ENCODE measurements at regions not wholly inside any gene's neighbourhood (a gene's known extent, or its start where the extent isn't known, plus 50 kb on each side); places are given as distances from the start of the nearest gene placed in this dataset.

- TF ChIP-seq CTCF (IDR thresholded peaks at IDR 0.05; ENCODE audit: low read depth, low read length), result no peak
- TF ChIP-seq EZH2phosphoT487 (IDR thresholded peaks at IDR 0.05; ENCODE audit: low read depth), result no peak
- H3K9ac ChIP-seq (ENCODE audit: low read length), result no peak overlapping the region
Measured at GRCh38 chr14:44873536-44873935, 88.2 kb downstream of the KLHL28 start.

GRCh38 chr14:44866770-44867169, 95.0 kb downstream of the KLHL28 start:
- no peaks in the 10 kb centered on the region for H3K9me3 ChIP-seq (ENCODE audit: insufficient read depth, low read length)
- no peak overlapping the region for H2AFZ ChIP-seq (ENCODE audit: low read depth, low read length)
- TF ChIP-seq EZH2phosphoT487 (IDR thresholded peaks at IDR 0.05; ENCODE audit: low read depth), result no peak
- TF ChIP-seq CTCF (IDR thresholded peaks at IDR 0.05; ENCODE audit: low read depth, low read length), result no peak
- H3K4me3 ChIP-seq (ENCODE audit: low read length), result no peak overlapping the region
- H3K9ac ChIP-seq (ENCODE audit: low read length), result no peak overlapping the region
- H4K20me1 ChIP-seq (ENCODE audit: insufficient read depth, low read length), result no peaks in the 10 kb centered on the region
- H3K4me2 ChIP-seq (ENCODE audit: low read length), result no peak overlapping the region
- H3K27ac ChIP-seq (ENCODE audit: low read length), result no peak overlapping the region
- no peaks in the 10 kb centered on the region for H3K4me1 ChIP-seq (ENCODE audit: low read length)
- H3K36me3 ChIP-seq (replicated peaks; ENCODE audit: low read depth, low read length), result no peaks in the 10 kb centered on the region
- no peaks in the 10 kb centered on the region; the same call in 1 of the 2 replicates for H3K27me3 ChIP-seq (ENCODE audit: low read depth, low read length)
- no peaks in the 10 kb centered on the region for H3K79me2 ChIP-seq (ENCODE audit: low read length)

More at GRCh38 chr14:44873536-44873935, 88.2 kb downstream of the KLHL28 start:
- Histone ChIP-seq H3K9me3 (ENCODE audit: insufficient read depth, low read length) (no peaks in the 10 kb centered on the region), H2AFZ (ENCODE audit: low read depth, low read length) (no peak overlapping the region), H3K4me2 (ENCODE audit: low read length) (no peak overlapping the region), H4K20me1 (ENCODE audit: insufficient read depth, low read length) (no peaks in the 10 kb centered on the region), H3K27me3 (ENCODE audit: low read depth, low read length) (no peaks in the 10 kb centered on the region), H3K27ac (ENCODE audit: low read length) (no peak overlapping the region), H3K36me3 (replicated peaks; ENCODE audit: low read depth, low read length) (no peaks in the 10 kb centered on the region), H3K79me2 (ENCODE audit: low read length) (no peaks in the 10 kb centered on the region), H3K4me1 (ENCODE audit: low read length) (no peaks in the 10 kb centered on the region), H3K4me3 (ENCODE audit: low read length) (no peak overlapping the region)

- H3K4me2 ChIP-seq (ENCODE audit: low read length), result no peak overlapping the region
- H4K20me1 ChIP-seq (ENCODE audit: insufficient read depth, low read length), result no peaks in the 10 kb centered on the region
- H3K4me3 ChIP-seq (ENCODE audit: low read length), result no peak overlapping the region
- H3K9me3 ChIP-seq (ENCODE audit: insufficient read depth, low read length), result no peaks in the 10 kb centered on the region
- H3K27ac ChIP-seq (ENCODE audit: low read length), result no peak overlapping the region
- no peaks in the 10 kb centered on the region; the same call in 1 of the 2 replicates for H3K27me3 ChIP-seq (ENCODE audit: low read depth, low read length)
- no peak overlapping the region for H3K9ac ChIP-seq (ENCODE audit: low read length)
- no peak for TF ChIP-seq EZH2phosphoT487 (IDR thresholded peaks at IDR 0.05; ENCODE audit: low read depth)
- TF ChIP-seq CTCF (IDR thresholded peaks at IDR 0.05; ENCODE audit: low read depth, low read length), result no peak
- H3K36me3 ChIP-seq (replicated peaks; ENCODE audit: low read depth, low read length), result no peaks in the 10 kb centered on the region
- no peak overlapping the region for H2AFZ ChIP-seq (ENCODE audit: low read depth, low read length)
- no peaks in the 10 kb centered on the region for H3K79me2 ChIP-seq (ENCODE audit: low read length)
- no peaks in the 10 kb centered on the region for H3K4me1 ChIP-seq (ENCODE audit: low read length)
Measured at GRCh38 chr14:44866322-44866721, 95.4 kb downstream of the KLHL28 start.

GRCh38 chr14:44863271-44863670, 98.5 kb downstream of the KLHL28 start:
- TF ChIP-seq EZH2phosphoT487 (IDR thresholded peaks at IDR 0.05; ENCODE audit: low read depth), result no peak
- Histone ChIP-seq H3K79me2 (ENCODE audit: low read length) (no peaks in the 10 kb centered on the region), H3K27ac (ENCODE audit: low read length) (no peak overlapping the region), H2AFZ (ENCODE audit: low read depth, low read length) (no peak overlapping the region), H3K4me3 (ENCODE audit: low read length) (no peak overlapping the region), H3K9ac (ENCODE audit: low read length) (no peak overlapping the region), H3K27me3 (ENCODE audit: low read depth, low read length) (no peaks in the 10 kb centered on the region; the same call in 1 of the 2 replicates), H3K4me2 (ENCODE audit: low read length) (no peak overlapping the region), H3K4me1 (ENCODE audit: low read length) (no peaks in the 10 kb centered on the region), H3K9me3 (ENCODE audit: insufficient read depth, low read length) (no peaks in the 10 kb centered on the region), H3K36me3 (replicated peaks; ENCODE audit: low read depth, low read length) (no peaks in the 10 kb centered on the region), H4K20me1 (ENCODE audit: insufficient read depth, low read length) (no peaks in the 10 kb centered on the region)

GRCh38 chr14:44854114-44854513, 107.6 kb downstream of the KLHL28 start:
- Histone ChIP-seq H2AFZ (ENCODE audit: low read depth, low read length) (no peak overlapping the region), H3K36me3 (replicated peaks; ENCODE audit: low read depth, low read length) (no peaks in the 10 kb centered on the region)

More at GRCh38 chr14:44854114-44854513, 107.6 kb downstream of the KLHL28 start:
- Histone ChIP-seq H3K27ac (ENCODE audit: low read length) (no peak overlapping the region), H3K9ac (ENCODE audit: low read length) (no peak overlapping the region), H3K79me2 (ENCODE audit: low read length) (no peaks in the 10 kb centered on the region), H4K20me1 (ENCODE audit: insufficient read depth, low read length) (no peaks in the 10 kb centered on the region), H3K9me3 (ENCODE audit: insufficient read depth, low read length) (no peaks in the 10 kb centered on the region), H3K4me3 (ENCODE audit: low read length) (no peak overlapping the region), H3K4me2 (ENCODE audit: low read length) (no peak overlapping the region), H3K27me3 (ENCODE audit: low read depth, low read length) (no peaks in the 10 kb centered on the region), H3K4me1 (ENCODE audit: low read length) (no peaks in the 10 kb centered on the region)
- TF ChIP-seq CTCF (IDR thresholded peaks at IDR 0.05; ENCODE audit: low read depth, low read length) (no peak), EZH2phosphoT487 (IDR thresholded peaks at IDR 0.05; ENCODE audit: low read depth) (no peak)
